DND-41 (cell line): ENCODE measurements at regions not wholly inside any gene's neighbourhood (a gene's known extent, or its start where the extent isn't known, plus 50 kb on each side); places are given as distances from the start of the nearest gene placed in this dataset.

Experiments used
- ATAC-seq: fragments of 200-7000 bp; cut with Tn5 transposase; 3 replicates; pipeline ENCODE4 v1.9.1; 2021; ENCODE audit warnings: low read depth; ENCODE audit not compliant: insufficient read depth
- DNase-seq: peaks from one replicate; pipeline ENCODE4 v3.0.0-alpha.2; 2020
- H2AFZ ChIP-seq: 2 replicates; pipeline ENCODE4 v1.6.0; 2012; ENCODE audit warnings: low read depth, low read length
- H3K27ac ChIP-seq: 2 replicates; pipeline ENCODE4 v1.5.1; 2012; ENCODE audit warnings: low read length, inconsistent platforms
- H3K27me3 ChIP-seq: fragments of 200-600 bp; sonication (generic); 2 replicates; pipeline ENCODE4 v1.6.0; 2012; ENCODE audit warnings: low read length, mild to moderate bottlenecking, inconsistent platforms; ENCODE audit not compliant: insufficient read depth, poor library complexity
- H3K36me3 ChIP-seq: 2 replicates; pipeline ENCODE4 v1.5.1; 2012; ENCODE audit warnings: low read length, inconsistent platforms; ENCODE audit not compliant: insufficient read depth
- H3K4me1 ChIP-seq: 2 replicates; pipeline ENCODE4 v1.5.1; 2012; ENCODE audit warnings: mild to moderate bottlenecking, low read length; ENCODE audit not compliant: insufficient read depth
- H3K4me2 ChIP-seq: 2 replicates; pipeline ENCODE4 v1.6.0; 2012; ENCODE audit warnings: mild to moderate bottlenecking, moderate library complexity, low read length, inconsistent platforms; ENCODE audit not compliant: insufficient read depth
- H3K4me3 ChIP-seq, 2 experiments: fragments of 200-600 bp in 1 of 2; shearing (Covaris generic) in 1 of 2; 2 replicates each; pipeline ENCODE4 v1.5.1; 2012 to 2016; ENCODE audit warnings: inconsistent platforms in 2 of 2, low read length in 2 of 2, mild to moderate bottlenecking in 2 of 2, low read depth in 1 of 2, moderate library complexity in 1 of 2
- H3K79me2 ChIP-seq: 2 replicates; pipeline ENCODE4 v1.6.0; 2012; ENCODE audit warnings: low read length, inconsistent platforms; ENCODE audit not compliant: insufficient read depth
- H3K9ac ChIP-seq: 2 replicates; pipeline ENCODE4 v1.6.0; 2012; ENCODE audit warnings: low read depth, mild to moderate bottlenecking, inconsistent platforms, low read length, moderate library complexity
- H3K9me3 ChIP-seq: 2 replicates; pipeline ENCODE4 v1.5.1; 2012; ENCODE audit warnings: low read length, moderate library complexity, mild to moderate bottlenecking, inconsistent platforms; ENCODE audit not compliant: insufficient read depth, severe bottlenecking
- H4K20me1 ChIP-seq: 2 replicates; pipeline ENCODE4 v1.6.0; 2012; ENCODE audit warnings: low read length; ENCODE audit not compliant: insufficient read depth
- EZH2 ChIP-seq: IDR thresholded peaks from 3 replicates; pipeline ENCODE4 v1.6.1; 2012; ENCODE audit warnings: borderline replicate concordance, low read depth, mild to moderate bottlenecking, moderate library complexity, low read length, inconsistent platforms; ENCODE audit not compliant: severe bottlenecking
- TF ChIP-seq, protein P1 (sequence below): IDR thresholded peaks from 2 replicates; pipeline ENCODE4 v1.5.1; 2012; ENCODE audit warnings: borderline replicate concordance, low read length, moderate library complexity, mild to moderate bottlenecking; ENCODE audit not compliant: poor library complexity, severe bottlenecking; ENCODE audit errors: extremely low read depth

- Histone ChIP-seq H3K36me3 (no peaks in the 10 kb centered on the region), H3K4me2 (no peak overlapping the region), H3K79me2 (no peaks in the 10 kb centered on the region), H3K27me3 (no peaks in the 10 kb centered on the region), H3K9me3 (peaks cover 5% of the 10 kb centered on the region), H2AFZ (no peak overlapping the region), H4K20me1 (no peaks in the 10 kb centered on the region), H3K4me3 (no peak overlapping the region), H3K9ac (no peak overlapping the region), H3K4me1 (no peaks in the 10 kb centered on the region), H3K27ac (no peak overlapping the region)
- no peak for DNase-seq
- no peak for ATAC-seq
- TF ChIP-seq EZH2 = no peak
- TF ChIP-seq, protein P1, sequence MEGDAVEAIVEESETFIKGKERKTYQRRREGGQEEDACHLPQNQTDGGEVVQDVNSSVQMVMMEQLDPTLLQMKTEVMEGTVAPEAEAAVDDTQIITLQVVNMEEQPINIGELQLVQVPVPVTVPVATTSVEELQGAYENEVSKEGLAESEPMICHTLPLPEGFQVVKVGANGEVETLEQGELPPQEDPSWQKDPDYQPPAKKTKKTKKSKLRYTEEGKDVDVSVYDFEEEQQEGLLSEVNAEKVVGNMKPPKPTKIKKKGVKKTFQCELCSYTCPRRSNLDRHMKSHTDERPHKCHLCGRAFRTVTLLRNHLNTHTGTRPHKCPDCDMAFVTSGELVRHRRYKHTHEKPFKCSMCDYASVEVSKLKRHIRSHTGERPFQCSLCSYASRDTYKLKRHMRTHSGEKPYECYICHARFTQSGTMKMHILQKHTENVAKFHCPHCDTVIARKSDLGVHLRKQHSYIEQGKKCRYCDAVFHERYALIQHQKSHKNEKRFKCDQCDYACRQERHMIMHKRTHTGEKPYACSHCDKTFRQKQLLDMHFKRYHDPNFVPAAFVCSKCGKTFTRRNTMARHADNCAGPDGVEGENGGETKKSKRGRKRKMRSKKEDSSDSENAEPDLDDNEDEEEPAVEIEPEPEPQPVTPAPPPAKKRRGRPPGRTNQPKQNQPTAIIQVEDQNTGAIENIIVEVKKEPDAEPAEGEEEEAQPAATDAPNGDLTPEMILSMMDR = no peak
Measured at GRCh38 chr20:40599987-40600386, 89.0 kb downstream of the MAFB start.

DNA sequence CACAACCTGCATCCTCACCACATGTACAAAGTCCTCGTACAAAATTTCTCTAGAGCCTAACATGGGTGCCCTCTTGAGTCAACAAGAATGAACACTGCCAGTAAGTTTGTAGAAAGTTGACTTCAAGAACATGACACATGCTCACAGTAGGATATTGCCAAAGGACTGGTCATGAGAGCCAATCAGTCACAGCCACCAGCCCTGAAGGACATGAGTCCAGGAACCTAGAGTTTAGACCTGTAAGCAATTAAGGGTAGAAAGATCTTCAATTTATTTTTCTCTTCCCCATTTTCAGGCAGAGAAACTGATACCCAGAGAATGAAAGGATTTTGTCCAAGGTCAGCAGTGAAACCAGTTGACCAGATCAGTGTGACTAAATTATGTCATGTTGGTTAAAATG, 96.1 kb downstream of the MAFB start:
- no peak for ATAC-seq
- no peak for DNase-seq
- Histone ChIP-seq H3K36me3 (no peaks in the 10 kb centered on the region), H3K27me3 (peaks cover 3% of the 10 kb centered on the region), H3K79me2 (no peaks in the 10 kb centered on the region), H3K9me3 (no peaks in the 10 kb centered on the region), H2AFZ (no peak overlapping the region), H3K9ac (no peak overlapping the region), H3K27ac (no peak overlapping the region), H4K20me1 (no peaks in the 10 kb centered on the region), H3K4me2 (no peak overlapping the region), H3K4me1 (no peaks in the 10 kb centered on the region), H3K4me3 (no peak overlapping the region)
- TF ChIP-seq, protein P1 = no peak
- no peak for TF ChIP-seq EZH2

- no peaks in the 10 kb centered on the region for H3K36me3 ChIP-seq
- ATAC-seq = no peak
- no peaks in the 10 kb centered on the region for H4K20me1 ChIP-seq
- H3K27me3 ChIP-seq = peaks cover 3% of the 10 kb centered on the region
- no peaks in the 10 kb centered on the region for H3K9me3 ChIP-seq
- H3K79me2 ChIP-seq = no peaks in the 10 kb centered on the region
- H3K4me3 ChIP-seq = no peak overlapping the region
- no peak overlapping the region for H3K4me2 ChIP-seq
- no peaks in the 10 kb centered on the region for H3K4me1 ChIP-seq
- no peak for DNase-seq
- no peak overlapping the region for H2AFZ ChIP-seq
- no peak overlapping the region for H3K9ac ChIP-seq
- TF ChIP-seq, protein P1 = no peak
- no peak for TF ChIP-seq EZH2
- no peak overlapping the region for H3K27ac ChIP-seq
Measured at GRCh38 chr20:40591536-40591935, 97.5 kb downstream of the MAFB start.

DNA sequence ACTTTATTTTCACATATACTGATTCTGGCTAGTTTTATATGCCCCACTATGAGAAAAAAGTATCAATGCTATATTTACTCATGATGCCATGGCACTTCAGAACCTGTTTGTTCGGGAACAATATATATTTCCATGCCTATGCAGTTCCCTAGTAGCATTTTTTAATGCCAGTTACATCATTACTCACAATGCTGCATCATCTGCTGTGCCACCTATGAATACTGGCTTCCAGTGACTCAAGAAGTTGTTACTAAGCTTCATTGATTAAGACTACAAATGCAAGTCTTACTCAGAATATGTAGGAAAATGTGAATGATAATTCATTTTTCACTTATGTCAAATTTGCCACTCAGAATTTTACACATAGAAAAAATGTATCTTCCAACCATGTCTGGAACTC, 97.9 kb downstream of the MAFB start:
- Histone ChIP-seq H3K27me3 (peaks cover 3% of the 10 kb centered on the region), H3K36me3 (no peaks in the 10 kb centered on the region), H4K20me1 (no peaks in the 10 kb centered on the region), H3K4me1 (no peaks in the 10 kb centered on the region), H3K9ac (no peak overlapping the region), H2AFZ (no peak overlapping the region), H3K79me2 (no peaks in the 10 kb centered on the region), H3K4me2 (no peak overlapping the region), H3K27ac (no peak overlapping the region), H3K4me3 (no peak overlapping the region), H3K9me3 (no peaks in the 10 kb centered on the region)
- TF ChIP-seq, protein P1 = no peak
- TF ChIP-seq EZH2 = no peak
- no peak for DNase-seq
- no peak for ATAC-seq
